HG02852 (cell line): ENCODE measurements at regions not wholly inside any gene's neighbourhood (a gene's known extent, or its start where the extent isn't known, plus 50 kb on each side); places are given as distances from the start of the nearest gene placed in this dataset.

ENCODE experiments used
- ATAC-seq: cut with Tn5 transposase; IDR thresholded peaks from one replicate; pipeline ENCODE4 v1.9.1; 2021; ENCODE audit warnings: mild to moderate bottlenecking, moderate library complexity; ENCODE audit not compliant: unreplicated experiment

DNA sequence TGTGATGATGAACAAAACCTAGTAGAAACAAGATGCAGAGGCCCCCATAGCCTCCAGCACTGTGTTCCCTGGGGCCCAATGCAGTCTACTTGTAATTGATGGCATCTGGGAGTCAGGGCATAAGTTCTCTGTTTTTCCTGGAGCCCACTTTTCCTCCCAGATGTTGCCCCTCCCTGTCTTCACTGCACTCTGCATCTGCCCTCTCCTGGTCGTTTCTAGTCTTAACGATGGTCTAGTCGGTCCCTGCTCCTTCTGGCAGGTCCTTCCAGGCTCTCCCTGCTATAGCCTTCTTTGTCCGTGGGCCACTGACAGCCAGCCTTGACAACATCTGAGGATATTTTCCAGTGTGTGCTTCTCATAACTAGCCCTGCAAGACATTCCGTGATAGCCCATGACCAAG is 208.3 kb downstream of the GXYLT1 start:
- no peak for ATAC-seq

DNA sequence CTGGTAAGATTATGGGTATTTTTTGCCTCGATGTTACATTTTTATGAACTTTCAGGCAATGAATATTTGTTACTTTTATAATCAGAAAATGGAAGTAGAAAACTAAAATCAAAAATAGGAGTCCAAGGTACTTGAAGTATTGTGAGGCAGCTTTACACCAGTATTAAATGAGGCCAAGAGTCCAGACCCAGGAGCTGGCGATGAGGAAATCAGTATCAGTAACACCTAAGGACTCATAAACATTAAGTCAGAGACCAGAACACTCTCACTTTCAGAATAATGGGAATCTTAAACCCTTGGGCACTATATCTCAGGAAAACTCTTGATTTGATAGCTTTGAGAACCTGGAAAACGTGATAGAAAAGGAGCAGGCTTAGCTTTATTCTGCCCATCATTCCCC is 208.8 kb downstream of the GXYLT1 start:
- no peak for ATAC-seq

DNA sequence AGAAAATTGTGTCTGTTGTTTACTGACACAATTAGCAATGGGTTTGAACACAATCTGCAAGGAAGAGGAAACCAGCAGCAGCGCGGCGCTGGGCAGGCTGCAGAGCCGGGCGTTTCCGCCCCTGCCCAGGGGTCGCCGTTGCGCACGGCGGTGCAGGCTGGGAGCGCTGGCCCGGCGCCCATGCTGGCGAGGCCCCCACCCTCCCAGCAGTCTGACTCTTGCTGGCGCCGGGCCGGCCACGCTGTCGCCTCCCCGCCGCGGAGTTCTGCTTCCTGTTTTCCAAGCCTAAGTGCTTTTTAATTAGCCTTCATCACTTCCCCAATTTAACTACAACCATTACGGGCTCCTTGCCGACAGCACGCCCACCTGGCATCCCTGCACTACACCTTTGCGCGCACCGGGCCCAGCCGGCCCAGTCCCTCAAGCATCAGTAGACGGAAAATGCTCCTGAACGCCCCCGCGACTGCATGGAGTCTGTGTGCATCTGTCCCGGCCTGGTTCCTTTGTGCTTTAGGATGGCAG is 212.1 kb downstream of the GXYLT1 start:
- ATAC-seq, result no peak

DNA sequence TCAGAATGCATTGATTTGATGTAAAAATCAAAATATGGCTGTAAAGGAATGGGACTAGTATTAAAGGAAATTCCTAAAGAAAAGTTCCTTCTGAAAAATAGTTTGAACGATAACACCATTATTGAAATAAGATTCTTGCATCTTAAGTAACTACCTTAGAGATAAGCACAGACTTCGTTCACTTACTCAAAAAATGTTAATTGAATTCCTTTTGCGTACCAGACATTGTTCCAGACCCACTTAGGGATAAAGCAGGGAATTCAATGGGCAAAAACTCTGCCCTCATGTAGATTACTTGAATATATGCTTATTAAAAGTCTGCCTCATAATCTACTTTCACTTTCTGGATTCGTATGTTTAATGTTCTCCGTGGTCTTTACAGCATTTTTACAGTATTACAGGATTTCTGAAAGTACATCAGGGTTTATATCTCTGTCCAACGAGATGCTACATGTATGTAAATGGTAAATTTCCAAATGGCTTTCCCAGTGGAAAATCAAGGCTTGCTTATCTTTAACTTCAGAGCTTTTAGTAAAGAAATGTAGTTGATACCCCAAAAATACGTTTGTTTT is 213.7 kb downstream of the GXYLT1 start:
- ATAC-seq, result no peak

DNA sequence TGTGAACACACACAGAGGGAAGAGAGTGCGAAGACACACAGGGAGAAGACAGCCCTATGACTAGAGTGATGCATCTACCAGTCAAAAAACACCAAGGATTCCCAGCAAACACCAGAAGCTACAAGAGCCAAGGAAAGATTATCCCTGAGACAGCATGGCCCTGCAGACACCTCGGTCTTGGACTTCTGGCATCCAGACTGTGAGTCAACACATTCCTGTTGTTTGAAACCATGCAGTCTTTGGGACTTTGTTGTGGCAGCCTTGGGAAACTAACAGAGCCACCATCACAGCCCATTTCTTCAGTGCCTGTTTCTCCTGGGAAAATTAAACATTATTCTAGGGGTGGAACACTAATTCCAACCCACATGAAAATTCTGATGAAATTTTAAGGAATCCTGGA is 220.6 kb downstream of the GXYLT1 start:
- no peak for ATAC-seq

DNA sequence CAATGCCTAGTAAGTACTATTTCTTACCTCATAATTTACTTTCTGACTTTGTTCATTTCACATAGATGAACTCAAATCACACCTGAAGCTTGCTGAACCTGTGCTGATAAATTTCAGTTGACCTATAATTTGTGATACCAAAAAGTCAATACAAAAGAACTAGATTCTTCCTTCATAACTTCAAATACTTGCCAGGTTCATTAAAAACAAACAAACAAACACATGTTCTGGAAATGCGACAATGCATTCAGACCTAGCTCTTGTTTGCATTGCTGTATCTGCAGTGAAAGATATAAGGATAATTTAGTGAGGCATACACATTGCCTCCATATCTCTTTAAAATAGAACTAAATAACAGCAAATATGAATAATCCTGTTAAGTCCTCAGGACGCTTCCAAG is 221.3 kb downstream of the GXYLT1 start:
- ATAC-seq, result no peak

DNA sequence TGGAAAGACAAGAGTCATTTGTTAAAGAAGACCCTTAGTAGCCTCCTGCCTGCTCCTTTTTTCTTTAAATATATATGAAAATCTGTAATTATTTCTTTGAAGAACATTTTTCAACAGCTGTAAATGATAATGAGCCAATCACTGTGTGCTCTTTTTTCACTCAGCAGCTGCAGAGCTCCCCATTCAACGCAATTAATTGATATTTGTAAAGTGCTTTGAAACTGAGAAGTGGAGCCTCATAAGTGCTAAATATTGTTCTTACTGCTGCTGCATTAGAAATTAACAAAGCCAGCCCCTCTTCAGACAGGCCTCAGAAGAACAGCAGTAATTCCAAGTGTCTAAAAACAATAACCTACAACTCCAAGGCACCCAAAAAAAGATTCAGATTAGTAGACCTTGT is 224.3 kb downstream of the GXYLT1 start:
- ATAC-seq, result no peak

DNA sequence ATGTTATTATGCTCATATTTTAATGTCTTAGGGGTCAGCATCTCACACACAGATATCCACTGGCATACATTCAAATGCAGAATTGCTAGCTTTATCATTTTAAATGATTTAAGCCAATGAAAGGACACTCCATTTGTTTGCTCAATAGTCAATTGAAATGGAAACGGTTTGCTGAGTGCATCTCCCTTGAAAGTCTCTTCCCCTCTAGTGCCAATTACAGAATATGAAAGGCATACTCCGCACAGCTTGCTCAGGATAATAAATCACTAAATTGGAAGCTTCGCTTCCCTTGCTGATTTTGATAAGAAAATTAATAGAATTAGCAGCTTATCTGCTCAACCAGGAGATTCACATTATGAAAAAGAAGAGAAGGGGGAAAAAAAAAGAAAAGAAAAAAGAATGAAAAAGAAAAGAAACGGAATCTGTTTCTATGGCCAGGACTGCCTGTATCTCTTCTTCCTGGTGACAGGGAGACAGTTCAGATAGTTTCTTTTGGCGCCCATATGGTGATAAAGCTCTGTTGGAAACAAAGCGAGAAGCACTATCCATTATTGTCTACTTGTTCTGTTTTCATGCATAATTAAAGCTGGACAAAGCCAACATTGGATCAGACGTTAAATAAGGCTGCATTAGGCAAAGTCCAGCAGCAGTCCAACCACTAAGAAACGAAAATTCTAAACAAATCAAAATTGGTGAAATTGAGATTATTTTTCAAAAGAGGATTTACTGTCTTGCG is 225.0 kb downstream of the GXYLT1 start:
- ATAC-seq, result no peak

DNA sequence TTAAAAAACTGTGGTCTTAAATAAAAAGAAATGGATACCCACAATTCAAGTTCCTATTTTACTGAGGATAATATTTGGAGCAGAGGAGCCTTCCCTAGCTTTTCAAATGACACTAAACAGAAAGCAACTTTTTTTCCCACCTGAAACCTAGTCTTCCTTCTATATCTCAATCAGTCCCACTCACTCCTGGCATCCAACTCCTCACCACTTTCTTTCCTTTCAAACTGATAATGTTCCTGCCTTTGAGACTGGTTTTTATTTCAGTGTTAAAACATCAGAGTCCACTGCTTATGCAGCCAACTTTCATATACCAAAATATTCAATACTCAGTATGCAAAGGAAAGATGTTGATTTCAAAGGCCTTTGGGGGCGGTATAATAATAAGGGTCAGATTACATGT is 225.6 kb downstream of the GXYLT1 start:
- no peak for ATAC-seq

DNA sequence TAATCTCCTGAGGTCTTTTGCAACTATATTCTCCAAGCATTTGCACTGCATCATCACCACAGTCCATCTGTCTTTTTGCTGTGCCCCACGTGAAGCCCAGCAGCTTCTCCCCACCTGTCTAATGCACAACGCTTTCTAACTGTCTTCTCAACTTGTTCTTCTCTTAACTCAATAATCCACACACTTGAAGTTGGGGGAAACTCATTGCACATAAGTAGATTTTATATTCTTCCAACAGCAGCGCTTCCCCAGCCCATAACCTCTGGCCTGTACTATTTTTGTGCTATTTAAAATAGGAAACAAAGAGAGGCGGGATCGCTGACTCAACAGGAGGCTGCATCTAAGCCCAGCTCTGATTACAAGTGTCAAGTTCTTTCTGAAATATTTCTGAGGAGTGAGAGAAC is 226.7 kb downstream of the GXYLT1 start:
- ATAC-seq, result no peak

DNA sequence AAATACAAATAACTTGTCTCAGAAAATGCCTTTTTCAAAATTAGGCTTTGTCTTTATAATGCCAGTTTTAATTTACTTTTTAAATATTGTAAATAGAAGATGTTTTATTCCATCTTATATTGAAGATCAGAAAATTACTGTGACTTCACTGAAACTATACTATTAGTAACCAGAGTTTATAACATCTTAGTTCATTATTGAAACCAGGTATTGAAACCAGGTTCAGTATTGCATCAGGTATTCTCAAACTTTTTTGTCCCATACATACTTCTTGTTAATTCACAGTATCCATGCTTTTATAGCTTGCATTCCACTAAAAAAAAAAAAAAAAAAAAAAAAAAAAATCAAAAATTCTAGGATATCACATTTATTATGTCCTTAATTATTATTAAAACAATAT is 227.5 kb downstream of the GXYLT1 start:
- ATAC-seq, result no peak

DNA sequence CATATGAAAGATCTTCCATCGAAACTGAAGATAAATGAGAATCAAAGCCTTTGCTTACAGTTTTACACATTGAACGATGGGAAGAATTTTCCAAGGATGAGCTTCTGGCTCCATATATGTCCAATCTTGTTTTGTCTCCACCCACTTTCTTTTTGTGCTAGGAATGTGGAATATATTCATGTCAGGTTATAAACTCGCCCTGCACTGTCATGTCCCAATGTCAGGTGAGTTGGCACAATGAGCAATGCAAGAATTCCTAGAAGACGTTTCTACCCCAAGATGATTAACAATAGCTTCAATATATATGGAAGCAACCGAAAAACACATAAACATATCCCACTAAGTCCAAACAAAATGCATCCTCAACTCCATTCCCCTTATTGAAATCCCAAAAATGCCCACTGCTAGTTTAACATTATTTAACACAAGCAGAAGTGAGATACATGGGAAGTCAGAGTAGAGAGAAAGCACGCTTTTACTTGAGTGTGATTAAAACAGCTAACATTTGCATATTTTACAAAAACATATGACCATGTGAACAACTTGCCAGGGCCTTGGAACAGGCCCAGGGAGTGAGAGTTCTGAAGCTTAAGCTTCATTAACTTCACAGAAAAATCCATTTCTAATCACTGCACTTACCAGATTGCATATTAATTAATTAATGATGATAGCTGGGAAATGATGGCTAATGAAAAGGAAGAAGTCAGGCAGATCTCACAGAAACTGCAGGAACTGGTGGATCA is 233.9 kb downstream of the GXYLT1 start:
- ATAC-seq, result no peak

DNA sequence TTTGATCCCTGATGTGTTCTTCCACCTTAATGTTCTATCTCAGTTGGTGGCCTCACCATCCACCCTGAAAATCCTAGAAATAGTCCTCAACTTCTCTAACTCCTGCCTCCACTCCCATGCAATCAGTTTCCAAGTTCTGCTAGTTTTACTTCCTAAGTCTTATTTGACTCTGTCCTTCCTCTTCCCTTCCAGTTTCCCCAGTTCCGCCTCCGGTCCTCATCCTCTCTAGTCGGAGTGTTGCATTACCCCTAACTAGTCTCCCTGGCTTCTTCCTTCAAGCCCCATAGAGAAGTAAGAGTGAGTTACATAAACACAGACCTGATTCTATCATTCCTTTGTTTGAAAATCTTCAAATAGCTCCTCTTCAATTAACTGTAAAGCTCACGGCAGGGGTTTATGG is 236.5 kb downstream of the GXYLT1 start:
- no peak for ATAC-seq

DNA sequence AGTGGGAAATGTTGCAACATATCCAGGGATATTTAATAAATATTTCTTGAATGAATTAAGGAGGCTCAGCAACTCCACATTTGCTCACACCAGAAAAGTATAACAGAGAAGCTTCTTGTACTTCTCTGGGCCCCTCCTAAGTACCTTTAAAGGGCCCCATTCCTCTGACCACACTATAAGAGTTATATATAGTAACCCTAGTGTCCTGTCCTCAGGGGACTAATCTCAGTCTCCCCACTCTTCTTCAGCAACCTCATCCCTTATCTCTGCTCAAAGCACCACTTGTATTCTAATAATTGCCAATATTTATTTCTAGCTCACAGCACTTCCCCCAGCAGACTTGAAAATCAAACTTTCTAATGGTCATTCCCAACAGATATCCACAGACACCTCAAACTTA is 237.1 kb downstream of the GXYLT1 start:
- no peak for ATAC-seq

DNA sequence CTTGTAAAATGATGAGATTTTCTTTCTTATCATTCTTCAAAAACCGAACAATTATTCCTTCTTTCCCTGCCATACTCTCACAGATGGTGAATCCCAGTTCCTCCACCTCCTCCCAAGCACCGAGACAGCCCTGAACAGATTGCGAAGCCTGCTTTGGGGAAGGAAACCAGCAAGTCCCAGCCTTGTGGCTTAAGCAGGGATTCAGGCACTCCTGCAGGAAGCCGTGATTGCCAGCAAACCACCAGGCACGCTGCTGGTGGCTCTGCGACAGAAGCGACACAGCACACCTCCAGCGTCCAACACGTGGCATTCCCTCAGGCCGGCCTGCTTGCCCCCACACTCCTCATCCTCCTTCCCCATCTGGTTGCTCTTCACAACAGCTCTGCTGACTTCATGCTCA is 237.7 kb downstream of the GXYLT1 start:
- ATAC-seq, result no peak

DNA sequence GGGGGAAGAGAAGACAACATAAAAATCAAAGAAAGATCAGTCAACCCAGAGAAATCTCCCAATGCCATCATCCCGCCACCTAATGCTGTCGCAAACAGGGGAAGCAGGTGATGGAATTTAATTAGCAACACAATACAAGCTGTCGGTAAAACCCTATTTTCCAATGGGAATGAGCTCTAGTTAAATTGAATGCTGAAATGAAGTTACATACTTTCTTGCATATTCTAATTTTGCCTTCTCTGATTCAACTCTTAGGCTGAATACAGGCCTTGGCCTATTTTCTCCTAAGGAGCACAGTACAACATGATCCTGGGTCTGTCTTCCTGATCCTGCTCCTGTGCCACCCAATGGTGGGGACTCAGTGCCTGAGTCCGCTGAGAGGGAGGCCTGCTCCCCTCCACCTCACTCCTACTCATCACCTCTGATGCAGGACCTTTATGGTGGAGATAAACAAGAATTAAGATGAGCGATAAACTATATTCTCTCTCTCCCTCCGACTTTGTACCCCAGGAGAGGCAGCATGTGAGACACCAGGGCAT is 238.8 kb downstream of the GXYLT1 start:
- no peak for ATAC-seq

DNA sequence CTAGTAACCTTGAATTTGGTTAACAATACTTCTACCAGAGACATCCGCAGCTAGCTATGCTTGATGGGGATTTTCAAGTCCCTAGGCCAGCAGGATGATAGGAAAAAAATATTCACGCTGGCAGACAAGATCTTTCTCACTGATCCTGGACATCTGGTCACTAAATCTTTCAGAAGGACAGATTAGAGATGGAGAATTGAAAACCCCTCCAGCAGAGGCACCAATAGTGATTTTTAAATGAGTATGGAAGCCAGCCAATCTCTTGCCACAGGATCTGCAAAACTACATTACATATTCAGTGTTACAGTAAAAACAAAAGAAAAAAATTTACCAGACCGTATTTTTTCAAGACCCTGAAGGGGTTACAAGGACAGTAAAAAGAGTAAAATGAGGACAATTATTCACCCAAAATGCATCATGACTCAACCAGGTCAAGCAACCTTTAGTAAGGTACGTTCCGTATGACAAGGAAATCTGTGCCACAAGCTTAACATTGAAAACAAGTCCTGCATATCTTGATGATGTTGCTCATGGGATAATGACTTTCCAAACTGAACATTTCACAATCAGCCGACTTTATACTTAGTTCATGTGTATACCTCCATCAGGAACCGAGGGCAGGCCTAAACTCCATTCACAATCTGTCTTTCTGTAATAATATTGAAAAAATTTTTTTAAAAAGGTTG is 239.5 kb downstream of the GXYLT1 start:
- no peak for ATAC-seq

DNA sequence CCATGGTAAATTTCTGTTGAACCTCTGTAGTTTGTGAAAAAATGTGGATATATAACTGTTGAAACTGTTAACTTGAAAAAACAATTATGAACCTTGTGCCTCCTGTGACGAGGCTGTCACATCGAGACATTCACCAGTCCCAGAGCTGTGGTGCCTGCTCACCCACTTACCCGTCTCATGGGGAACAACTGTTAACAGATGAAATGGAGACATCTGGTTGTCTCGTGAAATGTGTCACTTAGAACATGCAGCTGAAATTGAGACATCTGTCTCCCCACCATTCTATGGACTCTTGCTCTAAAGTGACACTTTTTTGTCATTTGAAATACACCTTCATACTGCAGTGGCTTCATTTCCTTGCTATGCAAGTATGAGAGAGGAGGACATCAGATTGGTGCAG is 240.6 kb downstream of the GXYLT1 start:
- ATAC-seq, result no peak

DNA sequence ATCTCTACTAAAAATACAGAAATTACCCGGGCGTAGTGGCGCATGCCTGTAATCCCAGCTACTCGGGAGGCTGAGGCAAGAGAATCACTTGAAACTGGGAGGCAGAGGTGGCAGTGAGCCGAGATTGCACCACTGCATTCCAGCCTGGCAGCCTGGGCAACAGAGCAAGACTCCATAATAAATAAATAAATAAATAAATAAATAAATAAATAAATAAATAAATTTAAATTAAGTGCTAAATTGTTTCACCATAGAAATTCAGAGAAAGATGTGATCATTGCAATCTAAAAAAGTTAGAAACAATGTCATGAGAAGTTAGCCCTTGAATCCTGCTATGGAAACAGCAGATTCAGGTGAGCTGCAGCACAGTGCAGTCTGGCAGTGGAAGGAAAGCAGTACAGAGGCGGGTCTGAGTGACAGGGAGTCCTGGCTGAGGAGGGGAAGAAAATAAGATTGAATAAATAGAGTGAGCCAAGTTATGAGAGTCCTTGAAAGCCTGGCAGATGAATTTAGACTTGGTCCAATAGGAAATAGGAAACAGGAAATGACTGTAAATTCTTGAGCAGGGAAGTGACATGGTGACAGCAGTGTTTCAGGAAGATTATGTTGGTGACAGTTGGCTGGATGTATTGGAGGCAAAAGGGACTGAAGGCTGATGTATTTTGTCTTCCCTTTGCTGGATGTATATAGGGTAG is 241.5 kb downstream of the GXYLT1 start:
- no peak for ATAC-seq

DNA sequence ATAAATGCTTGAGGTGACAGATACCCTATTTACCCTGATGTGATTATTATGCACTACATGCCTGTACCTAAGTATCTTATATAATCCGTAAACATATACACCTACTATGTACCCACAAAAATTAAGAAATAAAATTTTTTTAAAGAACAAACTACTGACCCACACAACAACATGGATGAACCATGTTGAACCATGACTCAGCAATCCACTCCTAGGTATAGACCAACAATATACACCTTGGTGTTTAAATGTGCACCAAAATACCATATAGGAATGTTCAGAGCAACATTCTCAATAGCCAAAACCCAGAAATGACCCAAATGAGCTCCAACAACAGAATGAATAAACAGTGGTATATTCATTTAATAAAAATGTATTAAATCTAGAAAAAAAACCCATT is 245.1 kb downstream of the GXYLT1 start:
- no peak for ATAC-seq

DNA sequence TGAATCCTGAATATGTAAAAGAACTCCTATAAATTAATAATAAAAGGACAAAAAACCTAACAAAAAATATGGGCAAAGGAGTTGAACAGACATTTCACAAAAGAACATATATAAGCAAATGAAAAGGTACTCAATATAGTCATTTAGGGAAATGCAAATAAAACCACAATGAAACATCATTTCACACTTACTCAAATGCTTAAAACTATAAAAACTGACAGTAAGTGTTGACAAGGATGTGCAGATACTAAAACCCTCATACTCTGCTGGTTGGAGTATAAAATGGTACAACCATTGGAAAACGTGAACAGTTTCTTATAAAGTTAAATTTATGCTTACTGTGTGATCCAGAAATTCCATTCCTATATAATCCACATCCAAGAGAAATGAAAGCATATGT is 247.1 kb downstream of the GXYLT1 start:
- ATAC-seq, result no peak
